Dendritic cell treated with granulocyte-macrophage colony-stimulating factor and Interleukin-4, amounts not matched to agents 40 ng/mL and 50 ng/mL, for 4 days (primary cell): ENCODE measurements at regions not wholly inside any gene's neighbourhood (a gene's known extent, or its start where the extent isn't known, plus 50 kb on each side); places are given as distances from the start of the nearest gene placed in this dataset.
A peak's percentile ranks its signal among the peaks of the same experiment; 100 is the strongest.
"Not testable (repeated sequence)": the region's sequence is repeated elsewhere in the genome, so short reads cannot be mapped to it uniquely, and the experiment has no call there.

ENCODE experiments used
- H3K27ac Mint-ChIP-seq: one replicate; pipeline ENCODE4 v1.8.0; 2022; ENCODE audit warnings: mild to moderate bottlenecking, mixed read lengths
- H3K27me3 Mint-ChIP-seq: one replicate; pipeline ENCODE4 v1.8.0; 2022; ENCODE audit warnings: mild to moderate bottlenecking, mixed read lengths
- H3K36me3 Mint-ChIP-seq: one replicate; pipeline ENCODE4 v1.8.0; 2022; ENCODE audit warnings: low read depth, mixed read lengths
- H3K4me1 Mint-ChIP-seq: one replicate; pipeline ENCODE4 v1.8.0; 2022; ENCODE audit warnings: low read depth, mixed read lengths
- H3K4me3 Mint-ChIP-seq: one replicate; pipeline ENCODE4 v1.8.0; 2022; ENCODE audit warnings: mild to moderate bottlenecking, moderate library complexity, mixed read lengths
- H3K9me3 Mint-ChIP-seq: one replicate; pipeline ENCODE4 v1.8.0; 2022; ENCODE audit warnings: mixed read lengths
- intact Hi-C: fragments of 100-400 bp; cut with micrococcal nuclease; formaldehyde crosslinking; loops from one replicate; pipeline ENCODE4 v1.15.0; 2022

- no peak overlapping the region for H3K27ac Mint-ChIP-seq
- intact Hi-C loops = no loop called here
These were observed 50.1 kb upstream of the ACSL4 start for GRCh38 chrX:109782994-109783700.

GRCh38 chrX:109783701-109784079 is 50.6 kb upstream of the ACSL4 start:
- H3K36me3 Mint-ChIP-seq = no peaks in the 10 kb centered on the region
- H3K4me1 Mint-ChIP-seq = peaks cover 9% of the 10 kb centered on the region
- H3K4me3 Mint-ChIP-seq = no peak overlapping the region
- intact Hi-C loops = no loop called here
- no peaks in the 10 kb centered on the region for H3K9me3 Mint-ChIP-seq
- no peaks in the 10 kb centered on the region for H3K27me3 Mint-ChIP-seq
- no peak overlapping the region for H3K27ac Mint-ChIP-seq

More at GRCh38 chrX:109782994-109783700, 50.1 kb upstream of the ACSL4 start:
- peaks cover 9% of the 10 kb centered on the region for H3K4me1 Mint-ChIP-seq
- no peak overlapping the region for H3K4me3 Mint-ChIP-seq
- no peaks in the 10 kb centered on the region for H3K9me3 Mint-ChIP-seq
- H3K27me3 Mint-ChIP-seq = no peaks in the 10 kb centered on the region
- H3K36me3 Mint-ChIP-seq = no peaks in the 10 kb centered on the region

- Mint-ChIP-seq H3K9me3 (no peaks in the 10 kb centered on the region), H3K27ac (no peak overlapping the region), H3K4me3 (no peak overlapping the region), H3K27me3 (peaks cover under 1% of the 10 kb centered on the region), H3K36me3 (no peaks in the 10 kb centered on the region), H3K4me1 (peaks cover 9% of the 10 kb centered on the region)
- intact Hi-C loops = no loop called here
These were observed 52.0 kb upstream of the ACSL4 start for GRCh38 chrX:109785053-109785452.

- H3K27ac Mint-ChIP-seq, H3K27me3 Mint-ChIP-seq, H3K4me3 Mint-ChIP-seq, H3K4me1 Mint-ChIP-seq, H3K9me3 Mint-ChIP-seq, intact Hi-C loops, H3K36me3 Mint-ChIP-seq: not testable (repeated sequence)
These were observed 57.5 kb upstream of the ACSL4 start for GRCh38 chrX:109790511-109790910.

- Mint-ChIP-seq H3K27me3 (peaks cover 2% of the 10 kb centered on the region), H3K9me3 (no peaks in the 10 kb centered on the region), H3K27ac (no peak overlapping the region), H3K4me3 (no peak overlapping the region), H3K4me1 (no peaks in the 10 kb centered on the region), H3K36me3 (no peaks in the 10 kb centered on the region)
- intact Hi-C loops = no loop called here
These were observed 60.1 kb upstream of the ACSL4 start for GRCh38 chrX:109793191-109793590.

GRCh38 chrX:109795682-109796081 is 62.6 kb upstream of the ACSL4 start:
- Mint-ChIP-seq H3K4me3 (no peak overlapping the region), H3K9me3 (no peaks in the 10 kb centered on the region), H3K27me3 (no peaks in the 10 kb centered on the region), H3K36me3 (no peaks in the 10 kb centered on the region), H3K27ac (no peak overlapping the region), H3K4me1 (no peaks in the 10 kb centered on the region)
- intact Hi-C loops = no loop called here

- H3K27me3 Mint-ChIP-seq = no peaks in the 10 kb centered on the region
- intact Hi-C loops = no loop called here
- no peaks in the 10 kb centered on the region for H3K9me3 Mint-ChIP-seq
- no peaks in the 10 kb centered on the region for H3K36me3 Mint-ChIP-seq
- no peak overlapping the region for H3K27ac Mint-ChIP-seq
- no peak overlapping the region for H3K4me3 Mint-ChIP-seq
- no peaks in the 10 kb centered on the region for H3K4me1 Mint-ChIP-seq
These were observed 64.4 kb upstream of the ACSL4 start for GRCh38 chrX:109797311-109797975.

- Mint-ChIP-seq H3K4me3 (no peak overlapping the region), H3K9me3 (no peaks in the 10 kb centered on the region), H3K27ac (no peak overlapping the region), H3K36me3 (no peaks in the 10 kb centered on the region), H3K4me1 (no peaks in the 10 kb centered on the region), H3K27me3 (peaks cover 6% of the 10 kb centered on the region)
- intact Hi-C loops = no loop called here
These were observed 79.2 kb upstream of the ACSL4 start for GRCh38 chrX:109812236-109812635.

GRCh38 chrX:109813236-109813635 is 80.2 kb upstream of the ACSL4 start:
- no peaks in the 10 kb centered on the region for H3K4me1 Mint-ChIP-seq
- H3K4me3 Mint-ChIP-seq = no peak overlapping the region
- no peaks in the 10 kb centered on the region for H3K36me3 Mint-ChIP-seq
- intact Hi-C loops = no loop called here
- H3K27ac Mint-ChIP-seq = no peak overlapping the region
- no peaks in the 10 kb centered on the region for H3K9me3 Mint-ChIP-seq
- H3K27me3 Mint-ChIP-seq = peaks cover 6% of the 10 kb centered on the region

- H3K27me3 Mint-ChIP-seq = peaks cover 6% of the 10 kb centered on the region
- no peaks in the 10 kb centered on the region for H3K4me1 Mint-ChIP-seq
- no peak overlapping the region for H3K4me3 Mint-ChIP-seq
- no peaks in the 10 kb centered on the region for H3K9me3 Mint-ChIP-seq
- intact Hi-C loops = no loop called here
- H3K36me3 Mint-ChIP-seq = no peaks in the 10 kb centered on the region
- no peak overlapping the region for H3K27ac Mint-ChIP-seq
These were observed 85.9 kb upstream of the ACSL4 start for GRCh38 chrX:109818976-109819375.

GRCh38 chrX:109822861-109823260 is 89.8 kb upstream of the ACSL4 start:
- Mint-ChIP-seq H3K27me3 (no peaks in the 10 kb centered on the region), H3K9me3 (no peaks in the 10 kb centered on the region), H3K4me1 (no peaks in the 10 kb centered on the region), H3K36me3 (no peaks in the 10 kb centered on the region), H3K4me3 (no peak overlapping the region), H3K27ac (no peak overlapping the region)
- intact Hi-C loops = no loop called here

- H3K36me3 Mint-ChIP-seq = no peaks in the 10 kb centered on the region
- intact Hi-C loops = no loop called here
- H3K27me3 Mint-ChIP-seq = no peaks in the 10 kb centered on the region
- H3K4me1 Mint-ChIP-seq = peaks cover 7% of the 10 kb centered on the region
- H3K27ac Mint-ChIP-seq = no peak overlapping the region
- H3K4me3 Mint-ChIP-seq = no peak overlapping the region
- H3K9me3 Mint-ChIP-seq = no peaks in the 10 kb centered on the region
These were observed 94.1 kb upstream of the ACSL4 start for GRCh38 chrX:109826954-109827708.

- intact Hi-C loops = no loop called here
- H3K27me3 Mint-ChIP-seq = no peaks in the 10 kb centered on the region
- H3K27ac Mint-ChIP-seq = no peak overlapping the region
- peaks cover 7% of the 10 kb centered on the region for H3K4me1 Mint-ChIP-seq
- no peaks in the 10 kb centered on the region for H3K36me3 Mint-ChIP-seq
- H3K9me3 Mint-ChIP-seq = no peaks in the 10 kb centered on the region
- H3K4me3 Mint-ChIP-seq = no peak overlapping the region
These were observed 94.7 kb upstream of the ACSL4 start for GRCh38 chrX:109827772-109828171.

GRCh38 chrX:109830157-109830703 is 97.2 kb upstream of the ACSL4 start:
- peaks cover 7% of the 10 kb centered on the region for H3K4me1 Mint-ChIP-seq

More at GRCh38 chrX:109830157-109830703, 97.2 kb upstream of the ACSL4 start:
- intact Hi-C loops = no loop called here
- no peaks in the 10 kb centered on the region for H3K9me3 Mint-ChIP-seq
- no peak overlapping the region for H3K4me3 Mint-ChIP-seq
- H3K27ac Mint-ChIP-seq = peak overlapping the region; percentile 52
- H3K36me3 Mint-ChIP-seq = no peaks in the 10 kb centered on the region
- no peaks in the 10 kb centered on the region for H3K27me3 Mint-ChIP-seq
